ENCODE measurements at regions not wholly inside any gene's neighbourhood (a gene's known extent, or its start where the extent isn't known, plus 50 kb on each side); places are given as distances from the start of the nearest gene placed in this dataset.

DNA sequence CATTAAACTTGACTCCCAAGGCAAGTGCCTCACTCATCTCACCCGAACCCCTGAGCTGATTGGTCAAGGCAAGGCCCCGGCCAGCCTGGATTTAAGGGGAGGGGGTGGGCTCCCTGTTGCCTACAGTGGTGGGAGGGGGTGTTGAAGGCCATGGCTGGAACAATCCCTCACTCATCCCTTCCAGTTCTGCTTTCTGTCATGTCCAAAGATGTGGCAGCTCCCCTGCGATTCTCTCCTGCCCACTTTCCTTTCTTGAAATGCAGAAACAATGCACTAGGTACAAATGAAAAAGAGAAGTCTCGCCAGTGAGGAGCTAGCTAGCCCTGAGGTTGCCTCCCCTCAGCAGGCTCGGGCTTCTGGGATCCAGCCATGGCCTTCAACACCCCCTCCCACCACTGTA is 240.9 kb downstream of the SYK start:
- Histone ChIP-seq H3K9me3 (ENCODE audit: control insufficient read depth, insufficient read depth, low read depth, low read length) (no peaks in the 10 kb centered on the region), H3K27ac (ENCODE audit: low read length) (no peak overlapping the region), H3K27me3 (ENCODE audit: control insufficient read depth, insufficient read depth, low read length) (no peaks in the 10 kb centered on the region), H3K36me3 (ENCODE audit: control insufficient read depth, insufficient read depth, low read length) (no peaks in the 10 kb centered on the region), H3K4me1 (ENCODE audit: control insufficient read depth, insufficient read depth, low read length) (peaks cover 6% of the 10 kb centered on the region), H3K4me3 (ENCODE audit: low read depth in 2 of 2, low read length in 2 of 2) (no peak overlapping the region)
- POLR2A ChIA-PET, result no interaction called here
- in situ Hi-C loops (cut with HindIII; ENCODE audit: low pct_unique_long_range_greater_than_20kb, low sequenced_read_pairs) (no loop called here), intact Hi-C loops (cut with micrococcal nuclease; ENCODE audit: unreplicated experiment) (no loop called here)
- CTCF ChIA-PET, result interaction anchor here (0.7 kb wide), 1 partner anchor 369 kb away, joined by 4 read pairs; no protein-coding TSS in a partner anchor
- ATAC-seq, result no peak
- TF ChIP-seq, protein P1, sequence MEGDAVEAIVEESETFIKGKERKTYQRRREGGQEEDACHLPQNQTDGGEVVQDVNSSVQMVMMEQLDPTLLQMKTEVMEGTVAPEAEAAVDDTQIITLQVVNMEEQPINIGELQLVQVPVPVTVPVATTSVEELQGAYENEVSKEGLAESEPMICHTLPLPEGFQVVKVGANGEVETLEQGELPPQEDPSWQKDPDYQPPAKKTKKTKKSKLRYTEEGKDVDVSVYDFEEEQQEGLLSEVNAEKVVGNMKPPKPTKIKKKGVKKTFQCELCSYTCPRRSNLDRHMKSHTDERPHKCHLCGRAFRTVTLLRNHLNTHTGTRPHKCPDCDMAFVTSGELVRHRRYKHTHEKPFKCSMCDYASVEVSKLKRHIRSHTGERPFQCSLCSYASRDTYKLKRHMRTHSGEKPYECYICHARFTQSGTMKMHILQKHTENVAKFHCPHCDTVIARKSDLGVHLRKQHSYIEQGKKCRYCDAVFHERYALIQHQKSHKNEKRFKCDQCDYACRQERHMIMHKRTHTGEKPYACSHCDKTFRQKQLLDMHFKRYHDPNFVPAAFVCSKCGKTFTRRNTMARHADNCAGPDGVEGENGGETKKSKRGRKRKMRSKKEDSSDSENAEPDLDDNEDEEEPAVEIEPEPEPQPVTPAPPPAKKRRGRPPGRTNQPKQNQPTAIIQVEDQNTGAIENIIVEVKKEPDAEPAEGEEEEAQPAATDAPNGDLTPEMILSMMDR (IDR thresholded peaks at IDR 0.05), result no peak
- no TSS peak for BruUV-seq (replicated peaks)
- DNase-seq (ENCODE audit: low read depth, low spot score), result no peak

DNA sequence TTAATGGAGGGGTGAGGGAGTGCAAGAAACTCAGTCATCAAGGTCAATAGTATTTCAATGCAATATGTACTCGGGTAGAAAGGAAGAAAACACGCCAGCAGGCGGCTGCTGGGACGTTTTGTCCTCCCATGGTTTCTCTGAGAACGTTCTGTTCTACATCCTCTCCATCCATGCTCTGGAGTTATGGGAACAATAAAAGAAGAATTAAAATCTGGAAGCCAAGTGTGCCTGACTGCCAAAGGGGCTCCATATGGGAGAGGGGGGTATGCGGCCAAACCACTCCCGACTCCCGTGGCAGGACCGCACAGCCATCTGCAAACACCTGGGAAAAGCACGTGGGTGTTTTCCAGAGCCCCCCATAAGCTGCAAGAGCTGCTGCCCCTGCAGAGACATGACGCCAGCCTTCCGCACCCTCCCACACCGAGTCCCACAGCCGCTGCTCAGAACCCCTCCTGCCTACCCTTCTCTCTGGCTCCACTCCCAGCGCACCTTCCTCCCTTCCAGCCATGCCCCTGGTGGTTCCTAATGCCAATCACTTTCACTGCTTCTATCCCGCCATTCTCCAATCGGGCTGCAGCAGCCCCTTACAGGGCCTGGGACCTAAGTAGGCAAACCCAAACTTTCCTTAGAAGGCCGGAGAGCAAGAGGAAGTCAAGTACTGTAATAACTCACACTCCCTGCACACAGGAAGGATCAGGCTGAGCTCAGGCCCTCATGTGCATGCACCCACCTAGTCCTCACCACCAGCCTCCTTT is 241.6 kb downstream of the SYK start:
- Histone ChIP-seq H3K4me1 (ENCODE audit: control insufficient read depth, insufficient read depth, low read length) (no peaks in the 10 kb centered on the region), H3K27me3 (ENCODE audit: control insufficient read depth, insufficient read depth, low read length) (no peaks in the 10 kb centered on the region), H3K9me3 (ENCODE audit: control insufficient read depth, insufficient read depth, low read depth, low read length) (no peaks in the 10 kb centered on the region), H3K4me3 (ENCODE audit: low read depth in 2 of 2, low read length in 2 of 2) (no peak overlapping the region), H3K36me3 (ENCODE audit: control insufficient read depth, insufficient read depth, low read length) (no peaks in the 10 kb centered on the region), H3K27ac (ENCODE audit: low read length) (no peak overlapping the region)
- POLR2A ChIA-PET, result interaction anchor here (0.6 kb wide), 1 partner anchor 359 kb away, joined by 6 read pairs; no protein-coding TSS in a partner anchor
- CTCF ChIA-PET, result interaction anchor here (0.7 kb wide), 1 partner anchor 369 kb away, joined by 4 read pairs; no protein-coding TSS in a partner anchor
- intact Hi-C loops (cut with micrococcal nuclease; ENCODE audit: unreplicated experiment) (no loop called here), in situ Hi-C loops (cut with HindIII; ENCODE audit: low pct_unique_long_range_greater_than_20kb, low sequenced_read_pairs) (no loop called here)
- BruUV-seq (replicated peaks), result no TSS peak
- TF ChIP-seq, protein P2, sequence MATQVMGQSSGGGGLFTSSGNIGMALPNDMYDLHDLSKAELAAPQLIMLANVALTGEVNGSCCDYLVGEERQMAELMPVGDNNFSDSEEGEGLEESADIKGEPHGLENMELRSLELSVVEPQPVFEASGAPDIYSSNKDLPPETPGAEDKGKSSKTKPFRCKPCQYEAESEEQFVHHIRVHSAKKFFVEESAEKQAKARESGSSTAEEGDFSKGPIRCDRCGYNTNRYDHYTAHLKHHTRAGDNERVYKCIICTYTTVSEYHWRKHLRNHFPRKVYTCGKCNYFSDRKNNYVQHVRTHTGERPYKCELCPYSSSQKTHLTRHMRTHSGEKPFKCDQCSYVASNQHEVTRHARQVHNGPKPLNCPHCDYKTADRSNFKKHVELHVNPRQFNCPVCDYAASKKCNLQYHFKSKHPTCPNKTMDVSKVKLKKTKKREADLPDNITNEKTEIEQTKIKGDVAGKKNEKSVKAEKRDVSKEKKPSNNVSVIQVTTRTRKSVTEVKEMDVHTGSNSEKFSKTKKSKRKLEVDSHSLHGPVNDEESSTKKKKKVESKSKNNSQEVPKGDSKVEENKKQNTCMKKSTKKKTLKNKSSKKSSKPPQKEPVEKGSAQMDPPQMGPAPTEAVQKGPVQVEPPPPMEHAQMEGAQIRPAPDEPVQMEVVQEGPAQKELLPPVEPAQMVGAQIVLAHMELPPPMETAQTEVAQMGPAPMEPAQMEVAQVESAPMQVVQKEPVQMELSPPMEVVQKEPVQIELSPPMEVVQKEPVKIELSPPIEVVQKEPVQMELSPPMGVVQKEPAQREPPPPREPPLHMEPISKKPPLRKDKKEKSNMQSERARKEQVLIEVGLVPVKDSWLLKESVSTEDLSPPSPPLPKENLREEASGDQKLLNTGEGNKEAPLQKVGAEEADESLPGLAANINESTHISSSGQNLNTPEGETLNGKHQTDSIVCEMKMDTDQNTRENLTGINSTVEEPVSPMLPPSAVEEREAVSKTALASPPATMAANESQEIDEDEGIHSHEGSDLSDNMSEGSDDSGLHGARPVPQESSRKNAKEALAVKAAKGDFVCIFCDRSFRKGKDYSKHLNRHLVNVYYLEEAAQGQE (IDR thresholded peaks at IDR 0.05; ENCODE audit: insufficient read depth in 1 of 2, low read depth in 2 of 2, low read length in 1 of 2), result no peak
- TF ChIP-seq TCF7L2 (IDR thresholded peaks at IDR 0.05; ENCODE audit: low read depth, low read length) (no peak), SIN3A (IDR thresholded peaks at IDR 0.05; ENCODE audit: borderline replicate concordance, insufficient read depth, low read depth, low read length) (no peak), POLR2AphosphoS5 (IDR thresholded peaks at IDR 0.05; ENCODE audit: low read depth, low read length) (no peak)
- TF ChIP-seq, protein P1 (IDR thresholded peaks at IDR 0.05), result no peak
- ATAC-seq, result no peak
- DNase-seq (ENCODE audit: low read depth, low spot score), result no peak
